ENCODE measurements at regions not wholly inside any gene's neighbourhood (a gene's known extent, or its start where the extent isn't known, plus 50 kb on each side); places are given as distances from the start of the nearest gene placed in this dataset.

DNA sequence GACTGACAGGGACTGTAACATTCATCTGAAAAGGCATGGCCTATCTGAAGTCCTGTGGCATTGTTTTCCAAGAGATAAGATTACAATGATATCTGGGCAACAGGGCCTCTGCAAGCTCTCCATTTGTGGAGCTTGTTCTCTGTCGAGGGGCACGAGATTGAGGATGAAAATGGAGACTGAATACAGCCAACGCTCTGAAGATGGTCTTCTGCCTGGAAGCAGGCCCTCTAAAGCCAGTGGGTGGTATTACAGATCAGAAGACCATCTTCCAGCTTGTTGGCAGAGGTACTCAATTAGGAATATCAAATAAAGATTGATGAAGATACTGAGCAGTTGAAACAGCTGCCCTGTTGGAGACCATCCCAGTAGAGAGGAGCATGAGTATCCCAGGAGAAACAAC lies 288.2 kb downstream of the CENPW start:
- H3K9me3 ChIP-seq (ENCODE audit: low read depth): no peaks in the 10 kb centered on the region
- no peaks in the 10 kb centered on the region for H3K79me2 ChIP-seq (ENCODE audit: low read depth)
- Mint-ChIP-seq H3K4me3 (no peak overlapping the region), H3K27ac (no peak overlapping the region), H3K4me1 (peaks cover 11% of the 10 kb centered on the region), H3K36me3 (no peaks in the 10 kb centered on the region), H3K27me3 (ENCODE audit: insufficient read depth, low read depth) (no peaks in the 10 kb centered on the region), H3K9me3 (no peaks in the 10 kb centered on the region)
- H4K20me1 ChIP-seq (ENCODE audit: low read depth): no peaks in the 10 kb centered on the region
- no peak for DNase-seq (ENCODE audit: low spot score)
- no peaks in the 10 kb centered on the region for H3K36me3 ChIP-seq
- H3K9ac ChIP-seq: no peak overlapping the region
- no peak overlapping the region for H3K4me3 ChIP-seq
- H3K4me2 ChIP-seq: no peak overlapping the region
- H2AFZ ChIP-seq (replicated peaks): no peak overlapping the region
- no peaks in the 10 kb centered on the region for H3F3A ChIP-seq (ENCODE audit: low read depth)
- no peak overlapping the region for H3K27ac ChIP-seq
- no peak for TF ChIP-seq EZH2 (IDR thresholded peaks at IDR 0.05)
- TF ChIP-seq EZH2phosphoT487 (IDR thresholded peaks at IDR 0.05): no peak
- TF ChIP-seq, protein P1, sequence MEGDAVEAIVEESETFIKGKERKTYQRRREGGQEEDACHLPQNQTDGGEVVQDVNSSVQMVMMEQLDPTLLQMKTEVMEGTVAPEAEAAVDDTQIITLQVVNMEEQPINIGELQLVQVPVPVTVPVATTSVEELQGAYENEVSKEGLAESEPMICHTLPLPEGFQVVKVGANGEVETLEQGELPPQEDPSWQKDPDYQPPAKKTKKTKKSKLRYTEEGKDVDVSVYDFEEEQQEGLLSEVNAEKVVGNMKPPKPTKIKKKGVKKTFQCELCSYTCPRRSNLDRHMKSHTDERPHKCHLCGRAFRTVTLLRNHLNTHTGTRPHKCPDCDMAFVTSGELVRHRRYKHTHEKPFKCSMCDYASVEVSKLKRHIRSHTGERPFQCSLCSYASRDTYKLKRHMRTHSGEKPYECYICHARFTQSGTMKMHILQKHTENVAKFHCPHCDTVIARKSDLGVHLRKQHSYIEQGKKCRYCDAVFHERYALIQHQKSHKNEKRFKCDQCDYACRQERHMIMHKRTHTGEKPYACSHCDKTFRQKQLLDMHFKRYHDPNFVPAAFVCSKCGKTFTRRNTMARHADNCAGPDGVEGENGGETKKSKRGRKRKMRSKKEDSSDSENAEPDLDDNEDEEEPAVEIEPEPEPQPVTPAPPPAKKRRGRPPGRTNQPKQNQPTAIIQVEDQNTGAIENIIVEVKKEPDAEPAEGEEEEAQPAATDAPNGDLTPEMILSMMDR (IDR thresholded peaks at IDR 0.05): peak; percentile 13
- no peaks in the 10 kb centered on the region for H3K4me1 ChIP-seq
- H3K27me3 ChIP-seq: no peaks in the 10 kb centered on the region

DNA sequence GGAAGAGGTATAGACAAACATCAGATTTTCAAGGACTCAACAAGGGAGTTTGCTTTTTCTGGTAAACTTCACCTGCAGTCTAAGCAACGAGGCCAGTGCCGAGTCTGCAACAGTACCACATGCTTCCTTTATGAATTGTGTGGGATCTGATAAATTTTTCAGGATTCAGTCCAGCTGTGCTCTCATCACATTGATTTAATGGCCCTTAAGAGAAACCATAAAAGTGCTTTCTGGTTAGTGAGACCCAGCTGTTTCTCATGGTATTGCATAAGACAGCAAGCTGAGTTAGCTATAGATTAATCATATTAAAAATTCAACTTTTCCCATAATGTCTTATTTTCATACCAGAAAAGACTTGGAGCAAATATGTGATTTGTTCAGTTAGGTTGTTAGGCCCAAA lies 291.4 kb downstream of the CENPW start:
- TF ChIP-seq EZH2 (IDR thresholded peaks at IDR 0.05): no peak
- no peak for TF ChIP-seq EZH2phosphoT487 (IDR thresholded peaks at IDR 0.05)
- TF ChIP-seq, protein P1 (IDR thresholded peaks at IDR 0.05): no peak
- Mint-ChIP-seq H3K27me3 (ENCODE audit: insufficient read depth, low read depth) (no peaks in the 10 kb centered on the region), H3K4me1 (peaks cover 11% of the 10 kb centered on the region), H3K27ac (no peak overlapping the region), H3K4me3 (no peak overlapping the region), H3K9me3 (no peaks in the 10 kb centered on the region), H3K36me3 (no peaks in the 10 kb centered on the region)
- no peak overlapping the region for H3K4me3 ChIP-seq
- no peaks in the 10 kb centered on the region for H3K27me3 ChIP-seq
- H3F3A ChIP-seq (ENCODE audit: low read depth): no peaks in the 10 kb centered on the region
- no peak for DNase-seq (ENCODE audit: low spot score)
- no peak overlapping the region for H3K4me2 ChIP-seq
- H2AFZ ChIP-seq (replicated peaks): no peak overlapping the region
- no peaks in the 10 kb centered on the region for H3K4me1 ChIP-seq
- H3K27ac ChIP-seq: no peak overlapping the region
- H3K9me3 ChIP-seq (ENCODE audit: low read depth): no peaks in the 10 kb centered on the region
- H3K9ac ChIP-seq: no peak overlapping the region
- no peaks in the 10 kb centered on the region for H4K20me1 ChIP-seq (ENCODE audit: low read depth)
- H3K36me3 ChIP-seq: no peaks in the 10 kb centered on the region
- H3K79me2 ChIP-seq (ENCODE audit: low read depth): no peaks in the 10 kb centered on the region

DNA sequence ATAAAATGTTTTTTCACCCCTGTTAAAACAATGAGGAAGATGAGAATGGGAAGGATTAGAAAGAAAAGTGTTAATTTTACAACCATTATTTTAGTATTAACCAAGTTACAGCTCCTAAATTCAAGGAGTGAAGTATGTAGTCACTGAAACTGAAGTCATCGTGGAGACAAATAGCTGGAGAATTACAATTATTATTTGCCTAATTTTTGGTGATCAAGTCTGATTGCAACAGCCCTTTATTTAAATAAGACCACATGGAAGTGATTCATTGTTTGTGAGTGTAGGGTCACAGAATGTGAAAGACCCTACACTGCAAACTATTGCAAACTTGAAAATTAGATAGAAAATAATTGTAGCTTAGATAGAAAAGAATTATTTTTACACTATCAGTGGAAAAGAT lies 292.4 kb downstream of the CENPW start:
- H3K27ac Mint-ChIP-seq: no peak overlapping the region

More for the DNA sequence above, 292.4 kb downstream of the CENPW start:
- TF ChIP-seq EZH2phosphoT487 (IDR thresholded peaks at IDR 0.05) (no peak), EZH2 (IDR thresholded peaks at IDR 0.05) (no peak)
- TF ChIP-seq, protein P1 (IDR thresholded peaks at IDR 0.05): no peak
- Mint-ChIP-seq H3K4me1 (peaks cover 11% of the 10 kb centered on the region), H3K36me3 (no peaks in the 10 kb centered on the region), H3K27me3 (ENCODE audit: insufficient read depth, low read depth) (no peaks in the 10 kb centered on the region), H3K9me3 (no peaks in the 10 kb centered on the region), H3K4me3 (no peak overlapping the region)
- no peak overlapping the region for H2AFZ ChIP-seq (replicated peaks)
- DNase-seq (ENCODE audit: low spot score): no peak
- no peaks in the 10 kb centered on the region for H3K27me3 ChIP-seq
- no peaks in the 10 kb centered on the region for H3K36me3 ChIP-seq
- H3K9me3 ChIP-seq (ENCODE audit: low read depth): no peaks in the 10 kb centered on the region
- H3F3A ChIP-seq (ENCODE audit: low read depth): no peaks in the 10 kb centered on the region
- no peak overlapping the region for H3K27ac ChIP-seq
- H3K4me3 ChIP-seq: no peak overlapping the region
- no peaks in the 10 kb centered on the region for H3K79me2 ChIP-seq (ENCODE audit: low read depth)
- no peaks in the 10 kb centered on the region for H3K4me1 ChIP-seq
- H3K4me2 ChIP-seq: no peak overlapping the region
- H3K9ac ChIP-seq: no peak overlapping the region
- H4K20me1 ChIP-seq (ENCODE audit: low read depth): no peaks in the 10 kb centered on the region

Measured in neural progenitor cell (in vitro differentiated cells).